D721Med (cell line): ENCODE measurements at regions not wholly inside any gene's neighbourhood (a gene's known extent, or its start where the extent isn't known, plus 50 kb on each side); places are given as distances from the start of the nearest gene placed in this dataset.

ENCODE experiments used
- DNase-seq: peaks from one replicate; pipeline ENCODE4 v3.0.0; 2011; ENCODE audit warnings: low spot score; ENCODE audit not compliant: insufficient read length
- FAIRE-seq: peaks from 2 replicates; lab custom pipeline; 2011; peaks lifted over from hg19 to GRCh38; lab: Jason Lieb, UNC
- CTCF ChIP-seq: IDR thresholded peaks from 2 replicates; pipeline ENCODE4 v1.5.1; 2012; ENCODE audit warnings: mild to moderate bottlenecking, control low read depth; ENCODE audit not compliant: insufficient read depth; ENCODE audit errors: missing control alignments

GRCh38 chr11:134683860-134684259 is 271.8 kb upstream of the B3GAT1 start:
- no peak for TF ChIP-seq CTCF
- no peak for DNase-seq
- FAIRE-seq = no peak

- DNase-seq = no peak
- TF ChIP-seq CTCF = no peak
- FAIRE-seq = no peak
These were observed 270.5 kb upstream of the B3GAT1 start for GRCh38 chr11:134682577-134682976.

- no peak for DNase-seq
These were observed 267.6 kb upstream of the B3GAT1 start for GRCh38 chr11:134679592-134679991.

GRCh38 chr11:134678744-134679143 is 266.7 kb upstream of the B3GAT1 start:
- DNase-seq (no peak), FAIRE-seq (no peak)
- no peak for TF ChIP-seq CTCF

More at GRCh38 chr11:134679592-134679991, 267.6 kb upstream of the B3GAT1 start:
- FAIRE-seq = no peak
- TF ChIP-seq CTCF = no peak

GRCh38 chr11:134677891-134678551 is 266.0 kb upstream of the B3GAT1 start:
- FAIRE-seq (no peak), DNase-seq (no peak)
- TF ChIP-seq CTCF = no peak

GRCh38 chr11:134677397-134677822 is 265.4 kb upstream of the B3GAT1 start:
- no peak for TF ChIP-seq CTCF
- no peak for DNase-seq
- FAIRE-seq = no peak

- FAIRE-seq = no peak
- TF ChIP-seq CTCF = no peak
- DNase-seq = no peak
These were observed 264.7 kb upstream of the B3GAT1 start for GRCh38 chr11:134676516-134677287.
